ENCODE measurements at regions not wholly inside any gene's neighbourhood (a gene's known extent, or its start where the extent isn't known, plus 50 kb on each side); places are given as distances from the start of the nearest gene placed in this dataset.

DNA sequence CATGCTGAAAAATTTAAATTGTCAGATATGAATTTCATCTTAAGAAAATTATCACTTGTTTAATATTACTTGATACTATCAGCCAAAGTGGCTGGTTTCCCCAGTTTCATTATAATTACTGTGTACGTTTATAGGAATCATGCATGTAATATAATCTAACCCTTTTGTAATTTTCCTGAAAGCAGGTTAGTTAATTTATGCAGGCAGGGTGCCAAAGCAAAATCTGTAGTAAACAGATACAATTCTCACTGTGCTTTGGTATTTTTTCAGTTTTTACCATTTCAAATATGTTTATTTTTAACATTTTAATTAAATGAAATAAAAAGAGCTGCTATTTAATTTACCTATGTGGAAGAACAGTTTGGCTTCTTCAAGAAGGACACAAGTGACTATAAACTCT is 1227.5 kb upstream of the MIR17HG start:
- no peak for DNase-seq (ENCODE audit: low read depth)
- TF ChIP-seq, protein P1, sequence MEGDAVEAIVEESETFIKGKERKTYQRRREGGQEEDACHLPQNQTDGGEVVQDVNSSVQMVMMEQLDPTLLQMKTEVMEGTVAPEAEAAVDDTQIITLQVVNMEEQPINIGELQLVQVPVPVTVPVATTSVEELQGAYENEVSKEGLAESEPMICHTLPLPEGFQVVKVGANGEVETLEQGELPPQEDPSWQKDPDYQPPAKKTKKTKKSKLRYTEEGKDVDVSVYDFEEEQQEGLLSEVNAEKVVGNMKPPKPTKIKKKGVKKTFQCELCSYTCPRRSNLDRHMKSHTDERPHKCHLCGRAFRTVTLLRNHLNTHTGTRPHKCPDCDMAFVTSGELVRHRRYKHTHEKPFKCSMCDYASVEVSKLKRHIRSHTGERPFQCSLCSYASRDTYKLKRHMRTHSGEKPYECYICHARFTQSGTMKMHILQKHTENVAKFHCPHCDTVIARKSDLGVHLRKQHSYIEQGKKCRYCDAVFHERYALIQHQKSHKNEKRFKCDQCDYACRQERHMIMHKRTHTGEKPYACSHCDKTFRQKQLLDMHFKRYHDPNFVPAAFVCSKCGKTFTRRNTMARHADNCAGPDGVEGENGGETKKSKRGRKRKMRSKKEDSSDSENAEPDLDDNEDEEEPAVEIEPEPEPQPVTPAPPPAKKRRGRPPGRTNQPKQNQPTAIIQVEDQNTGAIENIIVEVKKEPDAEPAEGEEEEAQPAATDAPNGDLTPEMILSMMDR (conservative IDR thresholded peaks at IDR 0.05; ENCODE audit: low read depth, low read length), result no peak
- no peak overlapping the region for H3K4me3 ChIP-seq (ENCODE audit: low read depth, low read length)

DNA sequence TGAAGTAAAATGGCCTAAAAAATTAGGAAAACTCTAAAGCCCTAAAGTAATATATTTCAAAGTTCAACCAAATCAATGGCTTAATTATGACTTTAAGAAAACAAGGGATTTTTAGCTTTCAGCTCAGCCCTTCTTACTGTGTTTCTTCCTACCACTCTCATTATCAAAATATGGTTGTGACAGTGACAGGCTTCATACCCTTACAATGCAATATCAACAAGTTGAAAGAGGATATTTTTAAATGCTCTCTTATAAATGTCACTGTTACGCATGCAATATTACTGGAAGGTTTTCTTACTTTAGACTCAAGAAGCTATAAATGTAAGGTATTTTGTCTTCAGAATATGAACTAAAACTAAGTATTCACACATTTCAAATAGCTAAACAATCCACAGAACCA is 1225.7 kb upstream of the MIR17HG start:
- TF ChIP-seq, protein P1 (conservative IDR thresholded peaks at IDR 0.05; ENCODE audit: low read depth, low read length), result no peak
- no peak for DNase-seq (ENCODE audit: low read depth)

DNA sequence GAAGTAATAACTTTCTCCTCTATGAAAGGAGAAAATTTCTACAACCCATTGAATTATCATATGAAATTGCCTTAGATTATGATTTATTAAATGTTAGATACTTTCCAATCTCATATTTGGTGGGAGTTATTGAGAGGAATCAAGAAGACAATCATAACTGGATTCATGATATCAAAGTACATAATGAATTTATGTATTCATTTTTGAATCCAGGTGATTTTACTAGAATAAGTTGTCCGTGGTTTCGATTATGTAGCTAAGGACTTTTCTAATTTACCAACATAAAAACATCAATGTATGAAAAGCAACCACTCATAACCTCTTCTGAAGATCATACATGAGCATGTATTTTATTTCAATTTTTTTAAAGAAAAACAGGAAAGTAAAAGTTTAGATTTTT is 1225.0 kb upstream of the MIR17HG start:
- TF ChIP-seq, protein P1 (conservative IDR thresholded peaks at IDR 0.05; ENCODE audit: low read depth, low read length), result no peak
- no peak overlapping the region for H3K4me3 ChIP-seq (ENCODE audit: low read depth, low read length)
- no peak for DNase-seq (ENCODE audit: low read depth)

More for the DNA sequence above, 1225.7 kb upstream of the MIR17HG start:
- no peak overlapping the region for H3K4me3 ChIP-seq (ENCODE audit: low read depth, low read length)

DNA sequence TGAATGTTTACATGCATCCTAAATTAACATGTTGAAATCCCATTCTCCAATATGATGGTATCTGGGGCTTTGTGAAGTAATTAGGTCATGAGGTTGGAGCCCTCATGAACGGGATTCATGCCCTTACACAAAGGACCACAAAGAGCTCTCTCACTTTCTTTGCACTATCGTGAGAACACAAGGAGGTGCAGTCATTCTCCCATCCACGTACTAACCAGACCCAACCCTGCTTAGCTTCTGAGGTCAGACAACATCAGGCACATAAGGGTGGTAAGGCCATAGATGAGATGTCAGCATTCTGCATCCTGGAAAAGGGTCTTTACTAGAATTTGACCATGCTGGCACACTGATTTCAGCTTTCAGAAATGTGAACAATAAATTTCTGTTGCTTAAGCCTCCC is 1211.9 kb upstream of the MIR17HG start:
- no peak for DNase-seq (ENCODE audit: low read depth)
- H3K4me3 ChIP-seq (ENCODE audit: low read depth, low read length), result no peak overlapping the region
- TF ChIP-seq, protein P1 (conservative IDR thresholded peaks at IDR 0.05; ENCODE audit: low read depth, low read length), result no peak

DNA sequence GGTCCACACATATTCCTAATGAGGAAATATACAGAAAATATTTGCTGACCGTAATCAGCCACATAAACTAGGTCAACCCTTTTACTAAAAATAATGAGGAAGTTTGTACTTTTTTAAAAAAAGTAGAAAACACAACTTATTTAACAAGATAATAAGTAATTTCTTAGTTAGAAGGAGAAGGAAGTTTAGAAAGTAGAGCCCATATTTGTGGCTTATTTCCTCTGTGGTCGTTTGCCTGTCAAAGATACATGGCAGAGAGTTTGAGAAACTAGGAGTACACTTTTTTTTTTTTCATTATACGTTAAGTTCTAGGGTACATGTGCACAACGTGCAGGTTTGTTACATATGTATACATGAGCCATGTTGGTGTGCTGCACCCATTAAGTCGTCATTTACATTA is 1205.2 kb upstream of the MIR17HG start:
- H3K4me3 ChIP-seq (ENCODE audit: low read depth, low read length), result no peak overlapping the region
- TF ChIP-seq, protein P1 (conservative IDR thresholded peaks at IDR 0.05; ENCODE audit: low read depth, low read length), result no peak
- DNase-seq (ENCODE audit: low read depth), result no peak

DNA sequence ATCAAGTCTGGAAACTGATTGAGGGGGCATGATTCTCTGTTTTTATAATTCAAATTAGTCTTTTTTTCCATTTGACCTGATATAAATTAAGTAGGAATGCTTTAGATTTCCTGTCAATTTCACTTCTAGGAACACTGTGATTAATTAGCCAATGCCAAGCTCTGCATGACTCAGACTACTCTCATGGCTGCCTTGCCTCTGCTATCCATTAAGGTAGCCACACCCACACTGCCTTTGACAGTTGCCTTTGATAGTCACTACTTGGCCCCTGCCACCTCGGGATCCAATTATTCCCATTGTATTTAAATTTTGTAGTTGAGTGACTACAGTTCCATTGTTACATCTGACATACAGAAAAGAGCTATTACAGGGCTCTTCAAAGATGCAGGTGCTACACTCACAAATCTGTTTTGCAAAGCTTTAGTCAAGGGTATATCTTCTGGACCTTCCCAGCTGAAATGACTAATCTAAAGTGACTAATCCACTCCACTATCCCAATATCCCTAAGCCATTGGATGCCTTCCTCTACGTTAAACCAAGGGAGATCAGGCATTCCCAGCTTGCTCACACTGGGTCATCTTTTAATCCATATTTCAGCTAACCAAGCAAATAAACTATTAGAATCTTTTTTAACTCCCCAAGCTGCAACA is 1193.1 kb upstream of the MIR17HG start:
- TF ChIP-seq, protein P1 (conservative IDR thresholded peaks at IDR 0.05; ENCODE audit: low read depth, low read length), result no peak
- no peak overlapping the region for H3K4me3 ChIP-seq (ENCODE audit: low read depth, low read length)
- DNase-seq (ENCODE audit: low read depth), result no peak

DNA sequence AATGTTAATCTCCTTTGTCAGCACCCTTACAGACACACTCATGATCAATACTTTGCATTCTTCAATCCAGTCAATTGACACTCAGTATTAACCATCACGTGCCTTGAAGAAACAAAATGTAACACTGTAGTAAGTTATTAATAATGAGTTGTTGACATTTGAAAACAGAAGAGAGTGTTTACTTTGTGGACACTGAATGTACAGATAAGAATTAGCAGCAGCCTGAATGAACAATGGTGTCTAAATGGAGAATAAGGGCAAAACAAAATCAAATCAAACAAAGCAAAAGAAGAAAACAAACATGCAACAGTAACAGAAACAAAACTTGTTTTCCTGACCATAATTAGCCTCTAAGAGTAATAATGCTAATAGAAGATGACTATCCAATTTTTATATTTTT is 1191.1 kb upstream of the MIR17HG start:
- TF ChIP-seq, protein P1 (conservative IDR thresholded peaks at IDR 0.05; ENCODE audit: low read depth, low read length), result no peak
- no peak for DNase-seq (ENCODE audit: low read depth)
- H3K4me3 ChIP-seq (ENCODE audit: low read depth, low read length), result no peak overlapping the region

Data from epithelial cell of proximal tubule (primary cell).